HG03432 (cell line): ENCODE measurements at regions not wholly inside any gene's neighbourhood (a gene's known extent, or its start where the extent isn't known, plus 50 kb on each side); places are given as distances from the start of the nearest gene placed in this dataset.

Experiments used
- ATAC-seq: cut with Tn5 transposase; IDR thresholded peaks from one replicate; pipeline ENCODE4 v1.9.1; 2021; ENCODE audit warnings: mild to moderate bottlenecking, moderate library complexity; ENCODE audit not compliant: unreplicated experiment

DNA sequence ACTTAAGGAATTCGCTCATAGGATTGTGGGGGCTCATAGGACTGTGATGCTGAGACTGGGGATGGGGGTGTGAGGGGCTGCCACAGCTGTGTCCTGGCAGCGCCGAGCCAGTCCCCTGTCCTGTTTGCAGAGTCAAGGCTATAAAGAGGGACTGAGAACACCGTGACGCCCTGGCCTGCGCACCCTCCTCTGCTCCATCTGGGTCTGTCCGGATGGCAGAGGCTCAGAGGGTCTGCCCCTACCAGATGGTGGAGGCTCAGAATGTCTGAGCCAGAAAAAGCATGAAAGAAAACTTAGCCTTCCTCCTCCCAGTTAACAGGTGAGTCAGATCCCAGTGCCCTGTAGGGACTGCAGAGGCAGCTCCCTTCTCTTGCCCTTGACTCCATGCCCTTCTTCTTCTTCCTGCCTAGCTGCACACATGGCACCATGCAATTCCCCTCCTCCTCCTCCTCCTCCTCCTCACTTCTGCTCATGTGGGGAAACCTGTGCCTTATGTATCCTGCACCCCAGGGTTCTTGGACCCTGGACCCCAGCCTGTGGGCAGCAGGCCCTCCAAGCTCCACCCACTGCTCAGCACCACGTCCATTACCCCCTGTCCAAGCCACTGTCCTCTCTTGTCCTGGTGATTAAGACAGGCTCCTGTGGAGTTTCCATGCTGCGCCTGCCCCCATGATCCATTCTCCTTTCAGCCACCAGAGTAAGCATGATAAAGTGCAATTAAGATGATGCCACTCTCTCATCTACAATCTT lies 410.0 kb upstream of the SULF2 start:
- ATAC-seq = no peak

- no peak for ATAC-seq
Observed at GRCh38 chr20:48194583-48194982, 409.3 kb upstream of the SULF2 start.

GRCh38 chr20:48193627-48194425 lies 408.5 kb upstream of the SULF2 start:
- ATAC-seq = no peak

DNA sequence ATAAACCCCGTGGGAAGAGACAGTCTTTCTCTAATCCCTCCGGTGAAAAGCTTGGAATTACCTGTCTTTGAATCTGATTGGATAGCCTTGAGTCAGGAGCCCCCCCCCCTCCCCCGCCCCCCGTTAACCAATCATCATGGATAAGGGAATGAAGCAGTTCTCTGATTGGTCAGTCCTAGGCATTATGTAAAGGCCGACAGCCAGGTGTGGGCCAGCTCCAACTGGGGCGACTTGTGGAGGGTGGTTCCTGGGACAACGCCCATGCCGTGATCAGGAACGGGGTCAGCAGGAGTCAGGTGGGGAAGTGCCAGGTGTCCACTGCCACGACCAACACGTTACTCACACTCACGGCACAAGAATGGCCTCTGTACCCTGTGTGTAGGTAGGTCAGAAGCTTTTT lies 406.8 kb upstream of the SULF2 start:
- ATAC-seq = no peak

GRCh38 chr20:48191200-48191599 lies 405.9 kb upstream of the SULF2 start:
- ATAC-seq = no peak

- ATAC-seq = no peak
Observed at GRCh38 chr20:48190757-48191156, 405.5 kb upstream of the SULF2 start.

- no peak for ATAC-seq
Observed at GRCh38 chr20:48189181-48189580, 403.9 kb upstream of the SULF2 start.

- ATAC-seq = no peak
Observed at GRCh38 chr20:48187851-48188250, 402.6 kb upstream of the SULF2 start.

- ATAC-seq = no peak
Observed at GRCh38 chr20:48186915-48187314, 401.6 kb upstream of the SULF2 start.

- ATAC-seq = no peak
Observed at GRCh38 chr20:48186447-48186846, 401.2 kb upstream of the SULF2 start.

- ATAC-seq = no peak
Observed at GRCh38 chr20:48184229-48184628, 398.9 kb upstream of the SULF2 start.

GRCh38 chr20:48181261-48181935 lies 396.1 kb upstream of the SULF2 start:
- no peak for ATAC-seq

- no peak for ATAC-seq
Observed at GRCh38 chr20:48180618-48181017, 395.3 kb upstream of the SULF2 start.

DNA sequence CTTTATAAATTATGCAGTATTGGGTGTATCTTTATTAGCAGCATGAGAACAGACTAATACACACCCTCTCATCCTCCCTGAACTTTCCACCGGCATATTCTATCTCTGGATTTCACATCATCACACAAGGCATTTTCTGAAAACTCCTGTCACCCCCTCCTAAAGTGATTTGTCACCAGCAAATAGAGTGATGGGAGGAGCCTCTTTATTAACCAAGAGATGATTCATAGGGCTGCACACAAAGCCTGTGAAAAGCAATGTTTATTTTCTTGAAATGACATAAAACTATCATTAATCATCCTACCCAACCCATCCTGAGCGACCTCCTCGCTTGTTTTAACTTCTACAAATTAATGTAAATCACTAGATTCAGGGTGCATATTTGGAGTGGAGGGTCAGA lies 394.7 kb upstream of the SULF2 start:
- no peak for ATAC-seq

- no peak for ATAC-seq
Observed at GRCh38 chr20:48178633-48179032, 393.4 kb upstream of the SULF2 start.

GRCh38 chr20:48177058-48177457 lies 391.8 kb upstream of the SULF2 start:
- no peak for ATAC-seq

DNA sequence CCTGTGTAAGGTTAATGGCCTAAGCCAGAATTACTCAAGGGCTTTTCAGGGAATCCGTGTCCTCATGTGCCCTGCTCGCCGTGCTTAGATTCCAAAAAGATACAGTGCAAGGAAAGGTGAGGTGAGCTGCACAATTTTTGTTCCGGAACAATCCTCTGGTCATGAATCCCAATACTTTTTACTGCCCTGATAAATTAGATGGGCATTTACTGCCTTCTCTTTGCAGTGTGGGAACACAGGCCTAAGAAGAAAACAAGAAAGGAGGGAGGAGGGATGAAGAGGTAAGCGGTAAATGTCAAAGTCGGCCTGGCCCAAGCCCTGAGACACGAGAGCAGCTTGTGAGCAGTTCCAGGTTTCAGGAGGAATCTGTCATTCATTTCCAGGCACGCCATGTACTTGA lies 390.9 kb upstream of the SULF2 start:
- ATAC-seq = no peak

DNA sequence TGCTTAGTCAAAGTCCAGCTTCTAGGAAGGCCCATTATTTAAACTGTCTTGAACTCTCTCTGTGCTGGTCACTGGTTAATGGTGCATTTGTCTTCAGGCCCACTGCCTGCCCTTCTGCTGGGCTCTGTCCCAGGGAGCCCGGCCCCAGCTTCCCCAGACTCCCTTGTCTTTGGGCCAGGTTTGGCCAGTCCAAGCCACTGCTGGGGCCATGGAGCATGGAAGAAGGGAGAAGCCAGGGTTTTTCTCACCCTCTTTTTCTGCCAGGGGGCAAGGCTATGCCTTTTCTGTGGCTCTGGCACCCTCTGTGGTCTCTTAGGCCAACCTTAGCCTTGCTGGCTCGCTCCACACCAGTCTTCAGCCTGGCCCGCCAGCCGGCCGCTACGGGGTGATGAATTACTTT lies 390.0 kb upstream of the SULF2 start:
- no peak for ATAC-seq

- no peak for ATAC-seq
Observed at GRCh38 chr20:48172357-48172702, 387.0 kb upstream of the SULF2 start.

- ATAC-seq = no peak
Observed at GRCh38 chr20:48171626-48172356, 386.5 kb upstream of the SULF2 start.

DNA sequence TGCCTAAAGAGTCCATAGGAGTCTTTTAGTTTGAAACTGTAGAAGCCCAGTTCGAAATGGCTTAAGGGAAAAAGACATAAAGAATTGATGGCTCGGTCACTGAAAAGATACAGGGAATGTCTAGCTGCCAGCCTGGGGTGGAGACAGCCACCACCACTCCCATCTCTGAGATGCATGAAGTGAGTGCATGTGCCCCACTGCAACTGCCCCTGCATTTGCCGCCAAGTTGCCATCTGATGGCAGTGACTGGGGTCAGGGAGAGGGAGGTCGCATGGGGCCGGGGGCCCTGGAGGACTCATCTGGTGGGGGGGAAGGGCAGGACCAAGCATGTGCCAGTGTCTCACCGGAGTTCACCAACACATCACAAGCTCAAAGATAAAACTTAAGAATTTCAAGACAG lies 385.8 kb upstream of the SULF2 start:
- no peak for ATAC-seq
